HepG2 (cell line): ENCODE measurements at regions not wholly inside any gene's neighbourhood (a gene's known extent, or its start where the extent isn't known, plus 50 kb on each side); places are given as distances from the start of the nearest gene placed in this dataset.

Experiments used
- ATAC-seq: fragments of 200-7000 bp; cut with Tn5 transposase; 3 replicates; pipeline ENCODE4 v1.9.1; 2020; ENCODE audit warnings: mild to moderate bottlenecking, moderate library complexity
- BruUV-seq: library from RNA; stranded (reverse); fragments of 400-500 nt; replicated peaks from 2 replicates; lab custom pipeline; 2021; lab: Mats Ljungman, UMichigan
- CTCF ChIA-PET: fragments of 300-600 bp; formaldehyde crosslinking; extraction: SDS; loops from one replicate; lab custom pipeline; 2021; ENCODE audit warnings: low total read pairs, inconsistent platforms, low intra/inter-chr PET ratio; lab: Yijun Ruan, JAX
- POLR2A ChIA-PET: fragments of 350-600 bp; sonication (Branson Sonifier 250); formaldehyde crosslinking; loops from one replicate; lab custom pipeline; 2020; ENCODE audit warnings: antibody characterized with exemption, inconsistent platforms; lab: Yijun Ruan, JAX
- DNase-seq: peaks from one replicate; pipeline ENCODE4 v3.0.0-alpha.2; 2015; ENCODE audit warnings: low spot score
- FAIRE-seq: peaks from 3 replicates; lab custom pipeline; 2011; peaks lifted over from hg19 to GRCh38; lab: Jason Lieb, UNC
- H2AFZ ChIP-seq: one replicate; pipeline ENCODE4 v1.6.1; 2011; ENCODE audit warnings: low read length, inconsistent platforms
- H3K27ac ChIP-seq: fragments of 300-600 bp; 3 replicates; pipeline ENCODE4 v1.8.0; 2011; ENCODE audit warnings: mixed run types, mild to moderate bottlenecking, mixed read lengths, low read length, inconsistent platforms; ENCODE audit not compliant: insufficient read depth; ENCODE audit errors: extremely low read length
- H3K27me3 ChIP-seq, 2 experiments: fragments of 200-600 bp in 1 of 2; 2 replicates in 1 of 2; 3 replicates in 1 of 2; pipeline versions ENCODE4 v1.6.0 to v1.8.0; 2011; ENCODE audit warnings: low read length in 2 of 2, mild to moderate bottlenecking in 2 of 2, moderate library complexity in 2 of 2, inconsistent platforms in 1 of 2; ENCODE audit not compliant: insufficient read depth in 2 of 2, control insufficient read depth in 1 of 2
- H3K36me3 ChIP-seq, 2 experiments: fragments of 200-600 bp in 1 of 2; replicated peaks in 1 of 2; 2 replicates in 1 of 2; 3 replicates in 1 of 2; pipeline versions ENCODE4 v1.5.1 to v1.8.0; 2011; ENCODE audit warnings: low read length in 2 of 2, inconsistent platforms in 1 of 2; ENCODE audit not compliant: insufficient read depth in 2 of 2, control insufficient read depth in 1 of 2
- H3K4me1 ChIP-seq: 2 replicates; pipeline ENCODE4 v1.5.1; 2012; ENCODE audit warnings: low read length, inconsistent platforms; ENCODE audit not compliant: insufficient read depth
- H3K4me2 ChIP-seq: 2 replicates; pipeline ENCODE4 v1.6.0; 2011; ENCODE audit warnings: low read depth, low read length, inconsistent platforms
- H3K4me3 ChIP-seq, 3 experiments: fragments of 200-600 bp in 1 of 3; sonication (generic), shearing (Covaris generic) in 1 of 3; replicated peaks in 1 of 3; 2 replicates each; pipeline ENCODE4 v1.5.1; 2011 to 2016; ENCODE audit warnings: low read length in 3 of 3, inconsistent platforms in 2 of 3, low read depth in 2 of 3, mild to moderate bottlenecking in 2 of 3, control low read depth in 1 of 3, mixed read lengths in 1 of 3; ENCODE audit not compliant: insufficient read depth in 1 of 3
- H3K79me2 ChIP-seq: one replicate; pipeline ENCODE4 v1.6.1; 2011; ENCODE audit warnings: low read length, inconsistent platforms; ENCODE audit not compliant: insufficient read depth
- H3K9ac ChIP-seq: 2 replicates; pipeline ENCODE4 v1.6.0; 2011; ENCODE audit warnings: mild to moderate bottlenecking, low read depth, low read length, inconsistent platforms; ENCODE audit not compliant: insufficient read depth
- H3K9me3 ChIP-seq: 2 replicates; pipeline ENCODE4 v1.5.1; 2012; ENCODE audit warnings: mild to moderate bottlenecking, low read length
- H4K20me1 ChIP-seq: 2 replicates; pipeline ENCODE4 v1.6.0; 2011; ENCODE audit warnings: inconsistent platforms, mild to moderate bottlenecking, low read length, moderate library complexity; ENCODE audit not compliant: insufficient read depth
- PHF8 ChIP-seq: sonication (generic); formaldehyde crosslinking; IDR thresholded peaks from 2 replicates; pipeline ENCODE4 v1.5.0; 2020; ENCODE audit warnings: missing genetic modification reagents
- TOE1 ChIP-seq: sonication (generic); formaldehyde crosslinking; IDR thresholded peaks from 2 replicates; pipeline ENCODE4 v1.4.0; 2020; ENCODE audit warnings: mild to moderate bottlenecking, missing genetic modification reagents
- ZBTB40 ChIP-seq, 2 experiments: fragments of 450-650 bp in 1 of 2; sonication (generic) in 1 of 2; formaldehyde crosslinking in 1 of 2; IDR thresholded peaks; 2 replicates each; pipeline versions ENCODE4 v1.6.1 to v1.8.0; 2016 to 2022; ENCODE audit warnings: antibody characterized with exemption in 1 of 2, mild to moderate bottlenecking in 1 of 2, missing genetic modification reagents in 1 of 2
- ZFP36 ChIP-seq: fragments of 150-350 bp; IDR thresholded peaks from 2 replicates; pipeline ENCODE4 v1.6.1; 2018; ENCODE audit warnings: borderline replicate concordance, low read length, low read depth; ENCODE audit not compliant: partially characterized antibody
- ZNF143 ChIP-seq: sonication (generic); formaldehyde crosslinking; IDR thresholded peaks from 2 replicates; pipeline ENCODE4 v1.4.0; 2020; ENCODE audit warnings: missing genetic modification reagents
- ZNF572 ChIP-seq: sonication (generic); formaldehyde crosslinking; IDR thresholded peaks from 2 replicates; pipeline ENCODE4 v1.5.1; 2020; ENCODE audit warnings: mild to moderate bottlenecking, missing genetic modification reagents
- ZNF691 ChIP-seq: sonication (generic); formaldehyde crosslinking; IDR thresholded peaks from 2 replicates; pipeline ENCODE4 v1.4.0; 2020; ENCODE audit warnings: missing genetic modification reagents, low read depth, mild to moderate bottlenecking, borderline replicate concordance
- ZNF879 ChIP-seq: sonication (generic); formaldehyde crosslinking; IDR thresholded peaks from 2 replicates; pipeline ENCODE4 v1.8.1; 2023; ENCODE audit warnings: missing genetic modification reagents
- WGBS: methylation state at CpG from one replicate; pipeline ENCODE4 v1.1.6; 2017; ENCODE audit warnings: low lambda C conversion rate; 5-methylcytosine and 5-hydroxymethylcytosine counted together
- in situ Hi-C: cut with HindIII; loops from 2 replicates; pipeline ENCODE4 v1.10.0; 2017; ENCODE audit warnings: low pct_unique_long_range_greater_than_20kb; ENCODE audit not compliant: extremely low pct_ligation_motif_present
- intact Hi-C: fragments of 100-400 bp; cut with micrococcal nuclease; formaldehyde crosslinking; loops from one replicate; pipeline ENCODE4 v1.10.0; 2022; ENCODE audit not compliant: unreplicated experiment

GRCh38 chr13:108093616-108094015 is 121.7 kb downstream of the LIG4 start:
- H3K4me1 ChIP-seq: no peaks in the 10 kb centered on the region
- no peak overlapping the region for H2AFZ ChIP-seq
- in situ Hi-C loops (no loop called here), intact Hi-C loops (no loop called here)
- ChIA-PET POLR2A (no interaction called here), CTCF (no interaction called here)
- no peak overlapping the region for H3K9ac ChIP-seq
- H3K4me2 ChIP-seq: no peak overlapping the region
- DNase-seq: no peak
- no peaks in the 10 kb centered on the region for H4K20me1 ChIP-seq
- no TSS peak for BruUV-seq
- H3K27ac ChIP-seq: no peak overlapping the region
- ATAC-seq: no peak
- TF ChIP-seq ZNF143 (CRISPR knock-in tag) (no peak), ZFP36 (no peak), PHF8 (CRISPR knock-in tag) (no peak), ZNF572 (CRISPR knock-in tag) (no peak), TOE1 (CRISPR knock-in tag) (no peak), ZNF691 (CRISPR knock-in tag) (no peak), ZNF879 (CRISPR knock-in tag) (no peak), ZBTB40 (IDR thresholded peaks at IDR 0.05) (no peak), ZBTB40 (CRISPR knock-in tag; IDR thresholded peaks at IDR 0.05) (no peak)
- no peaks in the 10 kb centered on the region for H3K9me3 ChIP-seq
- FAIRE-seq: no peak
- no peak overlapping the region for H3K4me3 ChIP-seq
- 0% methylated on average over 1 of the region's 1 CpG for WGBS
- no peaks in the 10 kb centered on the region for H3K27me3 ChIP-seq
- no peaks in the 10 kb centered on the region for H3K36me3 ChIP-seq
- H3K79me2 ChIP-seq: no peaks in the 10 kb centered on the region
